Adrenal gland (tissue), 9 donors: ENCODE measurements at regions not wholly inside any gene's neighbourhood (a gene's known extent, or its start where the extent isn't known, plus 50 kb on each side); places are given as distances from the start of the nearest gene placed in this dataset.

Experiments used
- DNase-seq, 7 donors: peaks; one replicate each; pipeline ENCODE4 v3.0.0-alpha.2; 2019 to 2020
- H3K27ac ChIP-seq, 5 donors: fragments of 200-600 bp; sonication (generic) in 4 of 5; 1 replicate in 3 of 5; 2 replicates in 2 of 5; pipeline versions ENCODE4 v1.5.1 to v1.8.0; 2016 to 2020; ENCODE audit warnings: mild to moderate bottlenecking in 1 of 5
- H3K27me3 ChIP-seq: fragments of 200-600 bp; 2 replicates; pipeline ENCODE4 v1.8.0; 2021
- H3K36me3 ChIP-seq, 2 donors: fragments of 200-600 bp; replicated peaks in 1 of 2; 1 replicate in 1 of 2; 2 replicates in 1 of 2; pipeline versions ENCODE4 v1.5.1 to v1.8.0; 2018 to 2022
- H3K4me1 ChIP-seq, 2 donors: fragments of 200-600 bp; replicated peaks in 1 of 2; 1 replicate in 1 of 2; 2 replicates in 1 of 2; pipeline versions ENCODE4 v1.5.1 to v1.8.0; 2018 to 2021
- H3K4me3 ChIP-seq, 4 donors: fragments of 200-600 bp; sonication (generic) in 3 of 4; one replicate each; pipeline ENCODE4 v1.5.1; 2016 to 2018
- H3K9me3 ChIP-seq, 3 donors: fragments of 200-600 bp; sonication (generic) in 1 of 3; replicated peaks in 1 of 3; 1 replicate in 2 of 3; 2 replicates in 1 of 3; pipeline versions ENCODE4 v1.5.1 to v1.8.0; 2016 to 2021
- POLR2A ChIP-seq, 2 donors: fragments of 450-650 bp; IDR thresholded peaks; one replicate each; pipeline ENCODE4 v1.6.1; 2017; ENCODE audit warnings: antibody characterized with exemption in 2 of 2, mild to moderate bottlenecking in 2 of 2, moderate library complexity in 1 of 2
- WGBS, 4 donors: extraction: QIAGEN DNeasy Blood & Tissue Kit in 2 of 4; methylation state at CpG; one replicate each; pipeline versions ENCODE4 v1.1.5 to v1.1.7; 2013 to 2017; 5-methylcytosine and 5-hydroxymethylcytosine counted together
- intact Hi-C, 2 donors: fragments of 100-400 bp; cut with DNase I; formaldehyde crosslinking; loops; one replicate each; pipeline versions ENCODE4 v1.14.1 to v1.15.0; 2022 to 2023
- TF ChIP-seq, protein P1 (sequence below), 6 experiments: fragments of 450-650 bp in 4 of 6; fragments of 200-600 bp in 2 of 6; sonication (generic) in 1 of 6; IDR thresholded peaks; 1 replicate in 5 of 6; 2 replicates in 1 of 6; pipeline versions ENCODE4 v1.5.1 to v1.8.0; 2016 to 2021; ENCODE audit warnings: antibody characterized with exemption in 6 of 6, mild to moderate bottlenecking in 2 of 6, moderate library complexity in 1 of 6
- donor health status: healthy with polysubstance abuse.
- donor health status: Bipolar disorder and iron deficiency.
- donor health status: DM: yes; HTN: yes; CAD: no.
- donor health status: DM: no; HTN: no; CAD: no.
- donor health status: DM: no; HTN: no; CAD: no.

DNA sequence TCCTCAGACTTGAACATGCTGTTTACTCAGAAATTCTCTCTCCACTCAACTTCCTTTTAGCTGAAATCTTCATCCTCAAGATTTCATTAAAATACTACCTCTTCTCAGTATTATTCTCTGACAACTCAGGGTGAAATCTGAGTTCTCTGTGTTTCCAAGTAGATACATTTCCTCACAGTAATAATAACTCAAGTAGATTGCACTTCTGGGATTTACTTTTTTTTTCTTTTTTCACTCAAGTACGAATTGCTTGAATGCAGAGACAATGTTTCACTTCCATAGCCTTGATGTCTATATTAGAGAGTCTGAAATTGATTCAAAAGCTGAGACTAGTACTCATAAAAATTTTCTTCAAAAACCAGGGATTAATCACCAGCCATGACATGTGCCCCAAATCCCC is 166.4 kb downstream of the SLITRK5 start:
- no peaks in the 10 kb centered on the region for H3K27me3 ChIP-seq
- no peaks in the 10 kb centered on the region for H3K4me1 ChIP-seq
- H3K36me3 ChIP-seq = no peaks in the 10 kb centered on the region
- intact Hi-C loops = no loop called here
- H3K9me3 ChIP-seq = no peaks in the 10 kb centered on the region
- DNase-seq = no peak
- no peak overlapping the region for H3K27ac ChIP-seq
- WGBS, 4 donors = 16 to 43% (median 25%) methylated on average over 1 of the region's 1 CpG
- TF ChIP-seq, protein P1, sequence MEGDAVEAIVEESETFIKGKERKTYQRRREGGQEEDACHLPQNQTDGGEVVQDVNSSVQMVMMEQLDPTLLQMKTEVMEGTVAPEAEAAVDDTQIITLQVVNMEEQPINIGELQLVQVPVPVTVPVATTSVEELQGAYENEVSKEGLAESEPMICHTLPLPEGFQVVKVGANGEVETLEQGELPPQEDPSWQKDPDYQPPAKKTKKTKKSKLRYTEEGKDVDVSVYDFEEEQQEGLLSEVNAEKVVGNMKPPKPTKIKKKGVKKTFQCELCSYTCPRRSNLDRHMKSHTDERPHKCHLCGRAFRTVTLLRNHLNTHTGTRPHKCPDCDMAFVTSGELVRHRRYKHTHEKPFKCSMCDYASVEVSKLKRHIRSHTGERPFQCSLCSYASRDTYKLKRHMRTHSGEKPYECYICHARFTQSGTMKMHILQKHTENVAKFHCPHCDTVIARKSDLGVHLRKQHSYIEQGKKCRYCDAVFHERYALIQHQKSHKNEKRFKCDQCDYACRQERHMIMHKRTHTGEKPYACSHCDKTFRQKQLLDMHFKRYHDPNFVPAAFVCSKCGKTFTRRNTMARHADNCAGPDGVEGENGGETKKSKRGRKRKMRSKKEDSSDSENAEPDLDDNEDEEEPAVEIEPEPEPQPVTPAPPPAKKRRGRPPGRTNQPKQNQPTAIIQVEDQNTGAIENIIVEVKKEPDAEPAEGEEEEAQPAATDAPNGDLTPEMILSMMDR (IDR thresholded peaks at IDR 0.05) = no peak
- no peak for TF ChIP-seq POLR2A (IDR thresholded peaks at IDR 0.05)
- no peak overlapping the region for H3K4me3 ChIP-seq

DNA sequence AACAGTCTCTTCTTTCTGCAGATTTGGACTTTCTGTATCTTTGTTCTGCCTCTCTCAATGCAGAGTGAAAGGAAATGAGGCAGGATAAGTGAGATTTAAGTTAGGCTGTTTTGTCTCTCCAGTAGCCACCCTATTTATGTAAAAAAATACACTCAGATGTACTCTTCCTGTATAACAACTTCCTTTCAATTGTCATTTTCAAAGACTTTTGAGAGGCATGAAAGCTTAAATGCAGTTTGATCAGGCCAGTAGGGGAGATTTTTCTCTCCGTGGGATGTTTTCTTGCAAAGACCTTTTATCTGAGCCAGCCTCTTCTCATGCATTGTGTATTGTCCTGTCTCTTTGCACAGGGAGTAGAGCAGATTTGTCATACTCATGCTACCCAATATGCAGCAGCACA is 166.8 kb downstream of the SLITRK5 start:
- Histone ChIP-seq H3K36me3 (no peaks in the 10 kb centered on the region), H3K4me1 (no peaks in the 10 kb centered on the region), H3K27me3 (no peaks in the 10 kb centered on the region), H3K4me3 (no peak overlapping the region), H3K27ac (no peak overlapping the region), H3K9me3 (no peaks in the 10 kb centered on the region)
- no peak for DNase-seq
- WGBS, 4 donors = 33 to 36% (median 34%) methylated on average over 1 of the region's 1 CpG
- intact Hi-C loops = no loop called here
- no peak for TF ChIP-seq POLR2A (IDR thresholded peaks at IDR 0.05)
- TF ChIP-seq, protein P1 (IDR thresholded peaks at IDR 0.05) = no peak

DNA sequence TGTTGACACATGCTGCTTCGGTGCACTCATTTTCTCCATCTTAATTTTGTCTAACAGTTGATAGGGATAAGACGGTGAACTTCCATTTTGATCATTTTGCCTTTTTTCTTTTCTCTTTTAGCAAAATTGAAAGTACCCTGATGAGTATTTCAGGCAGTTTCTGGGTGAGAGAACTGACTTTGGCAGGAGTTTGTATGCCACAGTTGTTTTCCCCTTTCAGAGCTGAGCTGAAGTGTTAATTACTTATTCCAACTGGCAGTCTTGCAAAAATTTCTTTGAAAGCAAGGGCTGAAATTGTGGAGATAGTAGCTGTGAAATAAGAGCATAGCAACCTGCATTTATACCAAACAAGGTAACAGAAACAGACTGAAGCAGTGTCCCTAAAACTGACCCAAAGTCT is 180.2 kb downstream of the SLITRK5 start:
- Histone ChIP-seq H3K27me3 (no peaks in the 10 kb centered on the region), H3K9me3 (no peaks in the 10 kb centered on the region), H3K36me3 (no peaks in the 10 kb centered on the region), H3K4me1 (no peaks in the 10 kb centered on the region), H3K4me3 (no peak overlapping the region), H3K27ac (no peak overlapping the region)
- intact Hi-C loops = no loop called here
- TF ChIP-seq POLR2A (IDR thresholded peaks at IDR 0.05) = no peak
- TF ChIP-seq, protein P1 (IDR thresholded peaks at IDR 0.05) = no peak
- no peak for DNase-seq
- 87 to 91% (median 88%) methylated on average over 2 of the region's 2 CpGs for WGBS, 4 donors

- Histone ChIP-seq H3K9me3 (no peaks in the 10 kb centered on the region), H3K27me3 (no peaks in the 10 kb centered on the region), H3K27ac (no peak overlapping the region), H3K4me1 (no peaks in the 10 kb centered on the region), H3K4me3 (no peak overlapping the region), H3K36me3 (no peaks in the 10 kb centered on the region)
- DNase-seq = no peak
- intact Hi-C loops = no loop called here
- TF ChIP-seq, protein P1 (IDR thresholded peaks at IDR 0.05) = no peak
- no peak for TF ChIP-seq POLR2A (IDR thresholded peaks at IDR 0.05)
- WGBS, 4 donors = 48 to 57% (median 52%) methylated on average over 2 of the region's 2 CpGs
These were observed 184.4 kb downstream of the SLITRK5 start for GRCh38 chr13:87855553-87855952.
